NCI-H2107 (cell line): ENCODE measurements at regions not wholly inside any gene's neighbourhood (a gene's known extent, or its start where the extent isn't known, plus 50 kb on each side); places are given as distances from the start of the nearest gene placed in this dataset.
"Not testable (repeated sequence)": the region's sequence is repeated elsewhere in the genome, so short reads cannot be mapped to it uniquely, and the experiment has no call there.

ENCODE experiments used
- DNase-seq: peaks from one replicate; lab custom pipeline; 2025; lab: John Stamatoyannopoulos, UW

GRCh38 chrX:39767446-39767845 is 330.3 kb downstream of the BCOR start:
- DNase-seq = no peak

GRCh38 chrX:39769748-39770147 is 328.0 kb downstream of the BCOR start:
- DNase-seq = no peak

- no peak for DNase-seq
These were observed 326.7 kb downstream of the BCOR start for GRCh38 chrX:39771089-39771488.

GRCh38 chrX:39772057-39772832 is 325.5 kb downstream of the BCOR start:
- peak; percentile 12 for DNase-seq

- DNase-seq = no peak
These were observed 324.6 kb downstream of the BCOR start for GRCh38 chrX:39773150-39773549.

GRCh38 chrX:39773923-39774773 is 323.6 kb downstream of the BCOR start:
- no peak for DNase-seq

- DNase-seq = no peak
These were observed 322.9 kb downstream of the BCOR start for GRCh38 chrX:39774774-39775328.

GRCh38 chrX:39777623-39778025 is 320.1 kb downstream of the BCOR start:
- no peak for DNase-seq

GRCh38 chrX:39779952-39780783 is 317.6 kb downstream of the BCOR start:
- DNase-seq = no peak

GRCh38 chrX:39782276-39782675 is 315.5 kb downstream of the BCOR start:
- no peak for DNase-seq

GRCh38 chrX:39787999-39788398 is 309.8 kb downstream of the BCOR start:
- DNase-seq = no peak

- no peak for DNase-seq
These were observed 309.2 kb downstream of the BCOR start for GRCh38 chrX:39788521-39788920.

- no peak for DNase-seq
These were observed 306.1 kb downstream of the BCOR start for GRCh38 chrX:39791691-39792090.

GRCh38 chrX:39795605-39796004 is 302.2 kb downstream of the BCOR start:
- DNase-seq = no peak

GRCh38 chrX:39796856-39797255 is 300.9 kb downstream of the BCOR start:
- DNase-seq = no peak

GRCh38 chrX:39798488-39798887 is 299.3 kb downstream of the BCOR start:
- DNase-seq = not testable (repeated sequence)

GRCh38 chrX:39802354-39802753 is 295.4 kb downstream of the BCOR start:
- no peak for DNase-seq

- no peak for DNase-seq
These were observed 294.9 kb downstream of the BCOR start for GRCh38 chrX:39802908-39803307.

GRCh38 chrX:39805022-39805421 is 292.7 kb downstream of the BCOR start:
- no peak for DNase-seq

- DNase-seq = no peak
These were observed 291.9 kb downstream of the BCOR start for GRCh38 chrX:39805825-39806224.

GRCh38 chrX:39808471-39808917 is 289.3 kb downstream of the BCOR start:
- no peak for DNase-seq

GRCh38 chrX:39809331-39809730 is 288.4 kb downstream of the BCOR start:
- DNase-seq = no peak
